ENCODE measurements at regions not wholly inside any gene's neighbourhood (a gene's known extent, or its start where the extent isn't known, plus 50 kb on each side); places are given as distances from the start of the nearest gene placed in this dataset.

DNA sequence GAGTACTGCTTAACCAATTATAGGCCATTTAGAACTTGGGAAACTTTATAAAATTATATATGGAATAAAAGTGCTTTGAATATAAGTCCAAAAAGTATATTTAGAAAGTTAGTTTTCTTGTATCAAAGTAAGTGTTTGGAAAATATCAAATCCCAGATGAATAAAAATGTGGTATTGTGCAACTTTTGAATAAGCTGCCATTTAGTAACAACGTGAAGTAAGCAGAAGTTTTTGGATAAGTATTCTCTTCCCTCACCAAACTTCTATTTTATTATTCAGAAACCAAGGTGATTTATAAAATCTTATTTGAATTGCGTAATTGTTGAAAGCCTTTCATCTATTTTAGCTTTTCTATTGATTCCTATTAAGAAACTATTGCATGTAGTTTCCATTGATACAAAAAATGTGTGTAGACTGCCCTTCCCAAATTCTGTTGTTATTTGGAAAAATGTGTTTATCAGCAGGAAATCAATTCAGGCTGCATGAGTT lies 806.2 kb downstream of the NSUN3 start:
- Mint-ChIP-seq H3K27ac (no peak overlapping the region), H3K4me3 (no peak overlapping the region), H3K27me3 (no peaks in the 10 kb centered on the region), H3K36me3 (no peaks in the 10 kb centered on the region), H3K9me3 (peaks cover 5% of the 10 kb centered on the region), H3K4me1 (no peaks in the 10 kb centered on the region)
- DNase-seq (ENCODE audit: low spot score in 2 of 2): no peak
- no peak for ATAC-seq (ENCODE audit: low read depth)

DNA sequence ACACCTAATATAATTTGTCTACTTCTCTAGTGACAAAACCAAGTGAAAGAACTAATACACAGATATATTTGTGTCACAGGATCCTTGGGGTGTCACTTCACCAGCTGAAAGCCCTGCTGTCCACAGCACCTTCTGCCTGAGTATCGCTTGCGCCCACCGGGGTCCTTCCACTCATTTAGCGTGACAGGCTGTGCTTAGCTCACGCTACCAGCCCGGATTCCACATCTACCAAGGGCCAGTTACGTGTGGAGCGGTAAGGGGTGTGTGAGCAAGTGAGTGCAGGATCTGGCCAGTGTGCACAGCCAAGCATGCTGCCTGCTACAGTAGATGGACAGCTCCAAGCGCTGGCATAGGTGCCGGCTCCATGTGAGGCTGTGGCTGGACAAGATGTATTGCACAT lies 810.9 kb downstream of the NSUN3 start:
- no peak for DNase-seq (ENCODE audit: low spot score in 2 of 2)
- no peaks in the 10 kb centered on the region for H3K27me3 Mint-ChIP-seq
- no peaks in the 10 kb centered on the region for H3K9me3 Mint-ChIP-seq
- H3K4me3 Mint-ChIP-seq: no peak overlapping the region
- H3K36me3 Mint-ChIP-seq: no peaks in the 10 kb centered on the region
- no peaks in the 10 kb centered on the region for H3K4me1 Mint-ChIP-seq
- H3K27ac Mint-ChIP-seq: no peak overlapping the region
- no peak for ATAC-seq (ENCODE audit: low read depth)

- Mint-ChIP-seq H3K36me3 (no peaks in the 10 kb centered on the region), H3K27ac (no peak overlapping the region), H3K4me1 (no peaks in the 10 kb centered on the region), H3K4me3 (no peak overlapping the region), H3K9me3 (no peaks in the 10 kb centered on the region), H3K27me3 (no peaks in the 10 kb centered on the region)
- ATAC-seq (ENCODE audit: low read depth) (no peak), DNase-seq (ENCODE audit: low spot score in 2 of 2) (no peak)
Observed at GRCh38 chr3:94875149-94875548, 812.3 kb downstream of the NSUN3 start.

DNA sequence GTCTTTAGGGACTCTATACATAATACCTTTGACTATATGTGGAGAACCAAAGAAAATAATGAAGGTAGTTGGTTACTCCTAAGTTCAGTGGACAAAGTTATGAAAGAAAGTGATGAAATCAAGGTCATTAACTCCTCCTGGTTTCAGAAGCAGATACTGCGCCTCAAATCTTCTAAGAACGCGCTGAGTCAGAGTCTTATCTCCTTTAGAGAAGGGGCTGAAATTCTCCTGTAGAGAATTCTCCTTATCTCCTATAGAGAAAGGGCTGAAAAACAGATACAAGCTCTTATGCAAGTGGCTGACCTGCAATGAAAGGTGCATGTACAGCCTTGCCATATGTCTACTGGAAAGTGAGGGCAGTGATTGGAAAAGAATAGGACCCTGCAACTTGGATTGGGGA lies 824.2 kb downstream of the NSUN3 start:
- DNase-seq (ENCODE audit: low spot score in 2 of 2) (no peak), ATAC-seq (ENCODE audit: low read depth) (no peak)
- Mint-ChIP-seq H3K4me3 (no peak overlapping the region), H3K9me3 (peaks cover 2% of the 10 kb centered on the region), H3K36me3 (no peaks in the 10 kb centered on the region), H3K27me3 (no peaks in the 10 kb centered on the region), H3K4me1 (no peaks in the 10 kb centered on the region), H3K27ac (no peak overlapping the region)

DNA sequence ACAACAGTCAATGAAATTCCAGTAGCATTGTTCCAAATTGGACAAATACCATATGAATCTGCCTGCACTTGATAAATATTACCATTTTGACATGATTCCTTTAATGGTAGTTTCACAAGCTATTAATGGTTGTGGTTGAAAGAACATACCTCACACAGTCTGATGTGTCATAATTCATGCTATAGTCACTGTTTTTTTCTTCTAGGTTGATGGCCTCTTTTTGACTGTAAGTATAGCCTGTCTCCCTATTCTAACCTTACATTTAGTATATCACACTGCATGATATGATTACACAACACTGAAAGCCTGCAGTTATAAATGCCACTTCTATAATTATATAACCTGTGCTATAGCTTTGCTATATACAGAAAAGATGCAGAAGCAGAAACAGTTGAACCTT lies 834.1 kb downstream of the NSUN3 start:
- peaks cover 2% of the 10 kb centered on the region for H3K9me3 Mint-ChIP-seq
- no peaks in the 10 kb centered on the region for H3K4me1 Mint-ChIP-seq
- no peak overlapping the region for H3K27ac Mint-ChIP-seq
- H3K27me3 Mint-ChIP-seq: no peaks in the 10 kb centered on the region
- no peak for ATAC-seq (ENCODE audit: low read depth)
- no peak for DNase-seq (ENCODE audit: low spot score in 2 of 2)
- no peak overlapping the region for H3K4me3 Mint-ChIP-seq
- H3K36me3 Mint-ChIP-seq: no peaks in the 10 kb centered on the region

DNA sequence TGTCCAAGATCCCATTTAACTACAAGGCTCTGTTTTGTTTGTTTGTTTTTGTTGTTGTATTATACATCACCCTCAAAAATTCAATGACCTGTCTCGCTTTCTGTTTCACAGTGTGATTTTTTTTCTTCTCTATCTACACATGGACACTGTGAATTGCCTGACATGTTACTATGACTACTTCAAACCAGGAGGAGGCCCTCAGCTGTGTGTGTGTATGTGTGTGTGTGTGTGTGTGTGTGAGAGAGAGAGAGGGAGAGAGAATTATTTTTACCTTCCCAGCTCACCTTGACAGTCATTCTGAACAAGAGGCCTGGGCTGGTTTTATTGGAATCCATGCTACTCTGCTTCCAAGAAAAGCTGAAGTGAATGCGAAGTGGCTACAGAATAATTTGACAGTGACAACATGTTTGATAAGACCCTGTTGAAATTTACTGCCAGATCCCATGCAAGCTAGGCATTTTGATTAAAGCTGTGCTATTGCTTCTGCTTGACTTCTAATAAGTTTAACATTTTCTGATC lies 841.4 kb downstream of the NSUN3 start:
- DNase-seq (ENCODE audit: low spot score in 2 of 2) (no peak), ATAC-seq (ENCODE audit: low read depth) (no peak)
- Mint-ChIP-seq H3K9me3 (peaks cover 4% of the 10 kb centered on the region), H3K27ac (no peak overlapping the region), H3K27me3 (no peaks in the 10 kb centered on the region), H3K36me3 (no peaks in the 10 kb centered on the region), H3K4me3 (no peak overlapping the region), H3K4me1 (no peaks in the 10 kb centered on the region)

GRCh38 chr3:94909726-94910125 lies 846.9 kb downstream of the NSUN3 start:
- Mint-ChIP-seq H3K27me3 (no peaks in the 10 kb centered on the region), H3K4me3 (no peak overlapping the region), H3K4me1 (no peaks in the 10 kb centered on the region), H3K9me3 (peaks cover 6% of the 10 kb centered on the region), H3K27ac (no peak overlapping the region), H3K36me3 (no peaks in the 10 kb centered on the region)
- ATAC-seq (ENCODE audit: low read depth): no peak
- no peak for DNase-seq (ENCODE audit: low spot score in 2 of 2)

DNA sequence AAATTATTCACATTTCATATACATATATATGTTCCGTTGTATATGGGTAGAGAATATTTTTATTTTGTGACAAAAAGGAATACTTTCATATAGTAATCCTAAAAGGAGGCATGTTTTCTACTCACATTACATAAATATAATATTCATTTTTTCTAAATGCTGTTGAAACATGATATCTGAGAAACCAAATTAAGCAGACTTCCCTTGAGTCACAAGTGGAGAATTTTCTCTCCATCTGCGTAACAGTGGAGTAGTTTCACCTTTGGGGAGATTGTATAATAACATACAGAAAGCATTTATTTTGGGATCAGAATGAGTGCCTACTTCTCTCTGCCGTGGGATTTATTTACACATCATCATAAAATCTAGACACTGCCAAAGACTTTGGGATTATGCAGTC lies 849.8 kb downstream of the NSUN3 start:
- H3K4me3 Mint-ChIP-seq: no peak overlapping the region
- DNase-seq (ENCODE audit: low spot score in 2 of 2) (no peak), ATAC-seq (ENCODE audit: low read depth) (no peak)
- no peaks in the 10 kb centered on the region for H3K4me1 Mint-ChIP-seq
- peaks cover 2% of the 10 kb centered on the region for H3K9me3 Mint-ChIP-seq
- H3K27me3 Mint-ChIP-seq: no peaks in the 10 kb centered on the region
- H3K27ac Mint-ChIP-seq: no peak overlapping the region
- H3K36me3 Mint-ChIP-seq: no peaks in the 10 kb centered on the region

DNA sequence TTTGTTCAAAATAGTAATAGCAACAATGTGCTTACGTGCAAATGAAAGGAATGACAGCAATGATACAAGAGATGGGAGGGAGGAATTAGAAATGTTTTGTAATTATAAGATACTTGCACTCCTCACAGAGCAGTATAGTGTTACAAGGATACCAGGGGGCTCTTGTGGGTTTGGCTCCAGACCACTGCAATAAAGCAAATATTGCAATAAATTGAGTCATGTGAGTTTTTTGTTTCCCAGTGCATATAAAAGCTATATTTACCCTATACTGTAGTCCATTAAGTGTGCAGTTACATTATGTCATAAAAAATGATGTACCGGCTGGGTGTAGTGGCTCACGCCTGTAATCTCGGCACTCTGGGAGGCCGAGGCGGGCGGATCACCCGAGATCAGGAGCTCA lies 864.3 kb downstream of the NSUN3 start:
- Mint-ChIP-seq H3K4me3 (no peak overlapping the region), H3K9me3 (peaks cover 5% of the 10 kb centered on the region), H3K4me1 (no peaks in the 10 kb centered on the region), H3K36me3 (no peaks in the 10 kb centered on the region), H3K27me3 (no peaks in the 10 kb centered on the region), H3K27ac (no peak overlapping the region)
- ATAC-seq (ENCODE audit: low read depth) (no peak), DNase-seq (ENCODE audit: low spot score in 2 of 2) (no peak)

DNA sequence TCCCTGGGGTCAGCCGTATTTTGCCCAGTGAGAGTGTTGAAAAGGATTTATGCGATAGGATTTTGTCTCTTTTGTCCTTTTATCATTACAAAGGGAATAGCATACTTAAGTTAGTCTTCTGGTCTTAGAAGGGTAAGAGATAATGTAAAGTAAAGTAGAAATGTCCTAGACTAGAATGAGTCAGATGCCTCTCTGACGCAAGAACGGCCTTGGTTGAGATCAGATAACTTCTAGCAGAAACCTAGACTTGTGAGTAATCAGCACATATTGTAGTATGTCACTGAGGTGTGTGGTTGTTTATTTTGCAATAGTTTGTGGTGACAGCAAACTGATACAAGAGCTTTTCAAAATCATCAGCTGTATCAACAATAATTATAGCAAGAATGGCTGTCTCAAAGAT lies 866.1 kb downstream of the NSUN3 start:
- no peak for DNase-seq (ENCODE audit: low spot score in 2 of 2)
- Mint-ChIP-seq H3K27ac (no peak overlapping the region), H3K4me1 (no peaks in the 10 kb centered on the region), H3K4me3 (no peak overlapping the region), H3K27me3 (no peaks in the 10 kb centered on the region), H3K9me3 (peaks cover 1% of the 10 kb centered on the region), H3K36me3 (no peaks in the 10 kb centered on the region)
- no peak for ATAC-seq (ENCODE audit: low read depth)

GRCh38 chr3:94935738-94936580 lies 873.1 kb downstream of the NSUN3 start:
- DNase-seq (ENCODE audit: low spot score in 2 of 2) (no peak), ATAC-seq (ENCODE audit: low read depth) (no peak)
- no peaks in the 10 kb centered on the region for H3K4me1 Mint-ChIP-seq
- H3K27ac Mint-ChIP-seq: no peak overlapping the region
- H3K27me3 Mint-ChIP-seq: no peaks in the 10 kb centered on the region
- H3K4me3 Mint-ChIP-seq: no peak overlapping the region
- H3K9me3 Mint-ChIP-seq: peaks cover 6% of the 10 kb centered on the region
- no peaks in the 10 kb centered on the region for H3K36me3 Mint-ChIP-seq

DNA sequence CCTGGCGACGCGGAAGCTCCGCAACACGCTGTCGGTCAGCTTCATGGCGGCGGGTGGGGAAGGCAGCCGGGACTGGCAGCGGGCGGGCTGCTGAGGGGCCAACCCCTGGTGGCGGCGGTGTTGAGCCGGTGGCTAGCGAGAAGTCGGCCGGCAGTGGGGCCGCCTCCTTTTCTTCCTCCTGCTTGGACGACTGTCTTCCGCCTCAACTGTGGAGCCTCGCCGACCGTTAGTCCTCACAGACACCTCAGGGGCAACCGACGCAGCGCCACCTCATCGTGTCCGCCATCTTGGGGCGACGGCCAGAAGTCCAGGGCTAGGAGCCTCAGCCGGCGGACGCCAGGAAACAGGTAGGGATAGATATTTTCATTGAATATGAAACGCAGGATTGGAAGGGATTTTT lies 875.1 kb downstream of the NSUN3 start:
- Mint-ChIP-seq H3K27me3 (no peaks in the 10 kb centered on the region), H3K4me3 (no peak overlapping the region), H3K9me3 (peaks cover 6% of the 10 kb centered on the region), H3K27ac (no peak overlapping the region), H3K4me1 (no peaks in the 10 kb centered on the region), H3K36me3 (no peaks in the 10 kb centered on the region)
- DNase-seq (ENCODE audit: low spot score in 2 of 2) (no peak), ATAC-seq (ENCODE audit: low read depth) (no peak)

DNA sequence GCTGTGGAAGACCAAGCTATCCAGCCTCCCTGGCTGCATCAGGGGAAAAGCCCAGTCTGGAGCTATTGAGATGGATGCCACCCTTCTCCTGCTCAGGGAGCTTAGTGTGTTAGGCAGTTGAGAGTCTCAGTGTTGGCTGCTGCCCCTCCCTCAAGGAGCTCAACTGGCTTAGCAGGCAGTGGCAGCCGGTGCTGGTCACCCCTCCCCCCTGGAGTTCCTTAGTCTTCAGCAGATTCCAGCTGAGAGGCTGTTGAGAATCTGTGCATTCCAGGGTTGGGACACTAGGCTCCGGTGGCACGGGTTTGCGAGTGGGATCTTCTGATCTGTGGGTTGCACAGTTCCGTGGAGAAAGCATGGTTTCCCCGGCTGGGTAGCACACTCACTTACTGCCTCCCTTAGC lies 883.8 kb downstream of the NSUN3 start:
- Mint-ChIP-seq H3K4me3 (no peak overlapping the region), H3K27ac (no peak overlapping the region), H3K27me3 (no peaks in the 10 kb centered on the region), H3K9me3 (peaks cover 8% of the 10 kb centered on the region), H3K36me3 (no peaks in the 10 kb centered on the region), H3K4me1 (no peaks in the 10 kb centered on the region)
- no peak for ATAC-seq (ENCODE audit: low read depth)
- no peak for DNase-seq (ENCODE audit: low spot score in 2 of 2)

GRCh38 chr3:94961423-94962100 lies 898.7 kb downstream of the NSUN3 start:
- Mint-ChIP-seq H3K36me3 (no peaks in the 10 kb centered on the region), H3K27ac (no peak overlapping the region), H3K4me3 (no peak overlapping the region), H3K27me3 (no peaks in the 10 kb centered on the region), H3K4me1 (no peaks in the 10 kb centered on the region), H3K9me3 (peaks cover 6% of the 10 kb centered on the region)
- DNase-seq (ENCODE audit: low spot score in 2 of 2) (no peak), ATAC-seq (ENCODE audit: low read depth) (no peak)
